ENCODE measurements at regions not wholly inside any gene's neighbourhood (a gene's known extent, or its start where the extent isn't known, plus 50 kb on each side); places are given as distances from the start of the nearest gene placed in this dataset.

DNA sequence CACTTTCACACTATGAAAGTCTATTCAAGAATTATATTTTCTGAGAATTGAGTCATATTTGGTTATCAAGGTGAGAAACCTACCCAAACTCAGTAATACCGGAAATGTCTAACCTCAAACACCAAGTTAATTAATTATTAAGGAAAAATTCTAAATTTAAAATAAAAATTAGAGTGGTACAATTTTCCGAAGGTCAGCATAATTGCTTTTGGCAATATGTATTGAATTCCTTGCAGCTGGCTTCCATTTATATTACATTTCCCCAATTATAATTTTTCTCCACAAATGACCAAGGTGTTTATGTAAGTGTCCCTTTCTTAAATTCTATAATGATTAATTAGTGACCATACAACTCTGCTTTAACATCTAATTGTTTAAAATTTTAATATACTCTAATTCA, 316.0 kb upstream of the IRAK1BP1 start:
- H4K20me1 ChIP-seq: no peaks in the 10 kb centered on the region
- H3K9ac ChIP-seq: no peak overlapping the region
- H3K27me3 ChIP-seq: no peaks in the 10 kb centered on the region
- no peaks in the 10 kb centered on the region for H3K36me3 ChIP-seq
- H3K4me2 ChIP-seq: no peak overlapping the region
- TF ChIP-seq Cebpa-rat (IDR thresholded peaks at IDR 0.05): no peak
- no peak overlapping the region for H3K27ac ChIP-seq
- H3K4me3 ChIP-seq: no peak overlapping the region
- peaks cover 13% of the 10 kb centered on the region for H3K9me3 ChIP-seq
- no peaks in the 10 kb centered on the region for H3K4me1 ChIP-seq

DNA sequence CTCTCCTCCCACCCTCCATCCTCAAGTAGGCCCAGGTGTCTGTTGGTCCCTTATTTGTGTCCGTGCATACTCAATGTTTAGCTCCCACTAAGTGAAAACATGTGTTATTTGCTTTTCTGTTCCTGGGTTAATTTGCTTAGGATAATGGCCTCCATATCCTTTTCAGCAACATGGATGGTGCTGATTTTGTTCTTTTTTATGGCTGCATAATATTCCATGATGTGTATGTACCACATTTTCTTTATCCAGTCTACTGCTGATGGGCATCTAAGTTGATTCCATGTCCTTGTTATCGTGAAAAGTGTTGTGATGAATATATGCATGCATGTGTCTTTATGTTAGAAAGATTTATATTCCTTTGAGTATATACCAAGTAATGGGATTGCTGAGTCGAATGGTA, 314.9 kb upstream of the IRAK1BP1 start:
- H4K20me1 ChIP-seq: no peaks in the 10 kb centered on the region
- H3K4me1 ChIP-seq: no peaks in the 10 kb centered on the region
- H3K27me3 ChIP-seq: no peaks in the 10 kb centered on the region
- no peak for TF ChIP-seq Cebpa-rat (IDR thresholded peaks at IDR 0.05)
- peaks cover 17% of the 10 kb centered on the region for H3K9me3 ChIP-seq
- H3K36me3 ChIP-seq: no peaks in the 10 kb centered on the region
- no peak overlapping the region for H3K27ac ChIP-seq
- H3K4me2 ChIP-seq: no peak overlapping the region
- H3K4me3 ChIP-seq: no peak overlapping the region
- H3K9ac ChIP-seq: no peak overlapping the region

- H3K4me1 ChIP-seq: no peaks in the 10 kb centered on the region
- TF ChIP-seq Cebpa-rat (IDR thresholded peaks at IDR 0.05): no peak
- H3K27ac ChIP-seq: no peak overlapping the region
- no peaks in the 10 kb centered on the region for H4K20me1 ChIP-seq
- no peak overlapping the region for H3K9ac ChIP-seq
- H3K4me3 ChIP-seq: no peak overlapping the region
- H3K9me3 ChIP-seq: peaks cover 17% of the 10 kb centered on the region
- no peaks in the 10 kb centered on the region for H3K36me3 ChIP-seq
- no peaks in the 10 kb centered on the region for H3K27me3 ChIP-seq
- no peak overlapping the region for H3K4me2 ChIP-seq
Measured at GRCh38 chr6:78554341-78554740, 313.0 kb upstream of the IRAK1BP1 start.

DNA sequence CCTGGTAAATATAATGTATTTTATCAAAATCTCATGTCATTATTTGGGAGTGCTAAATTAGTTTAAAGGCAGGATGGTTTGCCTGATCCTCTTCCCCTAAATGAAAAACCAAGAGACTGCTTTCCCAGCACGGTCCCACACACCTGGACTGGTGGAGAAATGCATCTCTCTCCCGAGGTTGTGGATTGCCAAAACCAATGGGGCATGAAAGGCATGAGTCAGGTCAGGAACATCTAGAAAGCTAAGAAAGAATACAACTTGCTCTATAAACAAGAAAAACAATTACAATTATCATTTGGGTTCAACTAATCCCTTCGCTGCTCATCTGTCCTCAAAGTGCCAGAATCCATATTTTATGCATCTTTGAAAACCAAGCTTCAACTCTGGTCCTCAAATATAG, 308.3 kb upstream of the IRAK1BP1 start:
- H3K27me3 ChIP-seq: no peaks in the 10 kb centered on the region
- H3K4me2 ChIP-seq: no peak overlapping the region
- no peaks in the 10 kb centered on the region for H4K20me1 ChIP-seq
- H3K9ac ChIP-seq: no peak overlapping the region
- H3K4me1 ChIP-seq: no peaks in the 10 kb centered on the region
- H3K27ac ChIP-seq: no peak overlapping the region
- H3K36me3 ChIP-seq: no peaks in the 10 kb centered on the region
- no peak for TF ChIP-seq Cebpa-rat (IDR thresholded peaks at IDR 0.05)
- H3K4me3 ChIP-seq: no peak overlapping the region
- H3K9me3 ChIP-seq: peaks cover 17% of the 10 kb centered on the region

- Histone ChIP-seq H4K20me1 (no peaks in the 10 kb centered on the region), H3K9me3 (peaks cover 8% of the 10 kb centered on the region), H3K27ac (no peak overlapping the region), H3K36me3 (no peaks in the 10 kb centered on the region), H3K4me3 (no peak overlapping the region), H3K9ac (no peak overlapping the region), H3K27me3 (no peaks in the 10 kb centered on the region), H3K4me1 (no peaks in the 10 kb centered on the region), H3K4me2 (no peak overlapping the region)
- TF ChIP-seq Cebpa-rat (IDR thresholded peaks at IDR 0.05): no peak
Measured at GRCh38 chr6:78561015-78561414, 306.3 kb upstream of the IRAK1BP1 start.

- H3K9me3 ChIP-seq: no peaks in the 10 kb centered on the region
- H3K9ac ChIP-seq: no peak overlapping the region
- no peak overlapping the region for H3K27ac ChIP-seq
- no peaks in the 10 kb centered on the region for H3K4me1 ChIP-seq
- H3K4me3 ChIP-seq: no peak overlapping the region
- H3K27me3 ChIP-seq: no peaks in the 10 kb centered on the region
- H3K4me2 ChIP-seq: no peak overlapping the region
- no peak for TF ChIP-seq Cebpa-rat (IDR thresholded peaks at IDR 0.05)
- H4K20me1 ChIP-seq: no peaks in the 10 kb centered on the region
- no peaks in the 10 kb centered on the region for H3K36me3 ChIP-seq
Measured at GRCh38 chr6:78565997-78566396, 301.4 kb upstream of the IRAK1BP1 start.

DNA sequence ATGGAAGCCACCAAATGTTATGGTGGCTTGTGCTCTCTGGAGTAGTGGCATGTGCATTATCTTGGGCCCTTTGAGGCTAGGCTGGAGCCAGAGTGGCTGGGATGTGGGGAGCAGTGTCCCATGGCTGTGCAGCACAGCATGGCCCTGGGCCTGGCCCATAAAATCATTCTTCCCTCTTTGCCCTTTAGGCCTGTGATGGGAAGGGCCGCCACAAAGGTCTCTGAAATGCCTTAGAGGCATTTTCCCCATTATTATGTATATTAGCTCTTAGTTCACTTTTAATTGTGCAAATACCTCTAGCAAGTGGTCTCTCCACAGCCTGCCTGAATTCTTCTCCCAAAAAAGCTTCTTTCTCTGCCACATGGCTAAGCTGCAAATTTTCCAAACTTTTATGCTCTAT, 297.3 kb upstream of the IRAK1BP1 start:
- H3K4me2 ChIP-seq: no peak overlapping the region

DNA sequence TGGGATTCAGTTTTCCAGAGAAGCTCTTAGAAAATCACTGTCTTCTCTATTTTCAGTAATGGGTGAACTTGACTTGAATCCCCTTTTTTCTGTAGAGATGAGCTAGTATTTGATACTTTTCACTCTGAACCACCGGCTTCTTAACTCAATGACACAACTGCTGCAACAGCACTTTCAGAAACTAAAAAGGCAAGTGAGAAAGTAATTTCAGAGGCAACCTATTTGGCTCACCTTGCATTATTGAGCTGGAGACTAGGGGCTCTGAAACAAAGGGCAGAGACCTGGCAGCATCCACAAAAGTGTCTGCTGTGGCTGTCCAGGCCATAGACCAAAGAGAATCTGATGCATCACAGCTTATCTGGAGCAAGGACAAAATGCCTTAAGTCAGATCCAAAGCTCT, 289.8 kb upstream of the IRAK1BP1 start:
- no peak for TF ChIP-seq Cebpa-rat (IDR thresholded peaks at IDR 0.05)
- H4K20me1 ChIP-seq: no peaks in the 10 kb centered on the region
- no peaks in the 10 kb centered on the region for H3K9me3 ChIP-seq
- H3K27me3 ChIP-seq: no peaks in the 10 kb centered on the region
- no peak overlapping the region for H3K9ac ChIP-seq
- H3K4me2 ChIP-seq: no peak overlapping the region
- H3K4me3 ChIP-seq: no peak overlapping the region
- no peak overlapping the region for H3K27ac ChIP-seq
- no peaks in the 10 kb centered on the region for H3K36me3 ChIP-seq
- no peaks in the 10 kb centered on the region for H3K4me1 ChIP-seq

More for the DNA sequence above, 297.3 kb upstream of the IRAK1BP1 start:
- no peaks in the 10 kb centered on the region for H4K20me1 ChIP-seq
- no peak overlapping the region for H3K9ac ChIP-seq
- H3K4me1 ChIP-seq: no peaks in the 10 kb centered on the region
- no peaks in the 10 kb centered on the region for H3K36me3 ChIP-seq
- no peak for TF ChIP-seq Cebpa-rat (IDR thresholded peaks at IDR 0.05)
- H3K27me3 ChIP-seq: no peaks in the 10 kb centered on the region
- H3K9me3 ChIP-seq: no peaks in the 10 kb centered on the region
- H3K27ac ChIP-seq: no peak overlapping the region
- H3K4me3 ChIP-seq: no peak overlapping the region

- no peak for TF ChIP-seq Cebpa-rat (IDR thresholded peaks at IDR 0.05)
- Histone ChIP-seq H3K4me3 (no peak overlapping the region), H3K9me3 (no peaks in the 10 kb centered on the region), H4K20me1 (no peaks in the 10 kb centered on the region), H3K36me3 (no peaks in the 10 kb centered on the region), H3K4me1 (no peaks in the 10 kb centered on the region), H3K4me2 (no peak overlapping the region), H3K27ac (no peak overlapping the region), H3K9ac (no peak overlapping the region), H3K27me3 (no peaks in the 10 kb centered on the region)
Measured at GRCh38 chr6:78578430-78578829, 288.9 kb upstream of the IRAK1BP1 start.

GRCh38 chr6:78580923-78581322, 286.4 kb upstream of the IRAK1BP1 start:
- Histone ChIP-seq H3K9me3 (no peaks in the 10 kb centered on the region), H3K27me3 (no peaks in the 10 kb centered on the region), H3K4me3 (no peak overlapping the region), H3K27ac (no peak overlapping the region), H4K20me1 (no peaks in the 10 kb centered on the region), H3K36me3 (no peaks in the 10 kb centered on the region), H3K4me2 (no peak overlapping the region), H3K4me1 (no peaks in the 10 kb centered on the region), H3K9ac (no peak overlapping the region)
- TF ChIP-seq Cebpa-rat (IDR thresholded peaks at IDR 0.05): no peak

DNA sequence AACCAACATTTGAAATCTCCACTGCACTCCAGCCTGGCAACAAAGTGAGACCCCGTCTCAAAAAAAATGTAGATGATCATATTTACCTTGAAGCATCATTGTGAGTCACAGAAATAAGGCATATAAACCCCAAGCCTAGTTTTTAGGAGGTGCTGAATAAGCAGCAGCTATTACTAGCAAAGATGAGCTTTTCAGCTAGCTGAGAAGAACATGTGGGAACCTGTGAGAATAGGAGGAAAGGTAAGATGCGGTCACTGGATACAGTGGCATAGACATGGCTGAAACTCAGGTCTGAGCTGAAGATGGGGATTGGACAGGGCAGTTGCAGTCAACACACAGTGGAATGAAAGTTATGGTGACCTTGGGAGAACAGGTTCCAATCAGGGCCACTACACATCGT, 284.3 kb upstream of the IRAK1BP1 start:
- Histone ChIP-seq H3K9ac (no peak overlapping the region), H3K4me3 (no peak overlapping the region), H3K27me3 (no peaks in the 10 kb centered on the region), H3K27ac (no peak overlapping the region), H3K4me2 (no peak overlapping the region), H3K36me3 (no peaks in the 10 kb centered on the region), H4K20me1 (no peaks in the 10 kb centered on the region), H3K4me1 (no peaks in the 10 kb centered on the region), H3K9me3 (no peaks in the 10 kb centered on the region)
- no peak for TF ChIP-seq Cebpa-rat (IDR thresholded peaks at IDR 0.05)
